ENCODE measurements at regions not wholly inside any gene's neighbourhood (a gene's known extent, or its start where the extent isn't known, plus 50 kb on each side); places are given as distances from the start of the nearest gene placed in this dataset.

- 89% methylated on average over 2 to 3 of the region's 4 CpGs for WGBS, 2 experiments (ENCODE audit: insufficient coverage in 2 of 2)
- peaks cover 4% of the 10 kb centered on the region for H3K9me3 ChIP-seq (ENCODE audit: control insufficient read depth, low read length)
- no peaks in the 10 kb centered on the region for H3K4me1 ChIP-seq (ENCODE audit: control insufficient read depth, insufficient read depth, low read length, poor library complexity, severe bottlenecking)
- H3K4me3 ChIP-seq (ENCODE audit: extremely low read depth, insufficient read depth, low read length, poor library complexity, severe bottlenecking), result no peak overlapping the region
- H3K36me3 ChIP-seq (ENCODE audit: control insufficient read depth, insufficient read depth, low read length), result no peaks in the 10 kb centered on the region
- H3K27ac ChIP-seq (ENCODE audit: low read depth, low read length, severe bottlenecking), result no peak overlapping the region
Observed at GRCh38 chr21:40901691-40902090, 54.7 kb upstream of the DSCAM start.

DNA sequence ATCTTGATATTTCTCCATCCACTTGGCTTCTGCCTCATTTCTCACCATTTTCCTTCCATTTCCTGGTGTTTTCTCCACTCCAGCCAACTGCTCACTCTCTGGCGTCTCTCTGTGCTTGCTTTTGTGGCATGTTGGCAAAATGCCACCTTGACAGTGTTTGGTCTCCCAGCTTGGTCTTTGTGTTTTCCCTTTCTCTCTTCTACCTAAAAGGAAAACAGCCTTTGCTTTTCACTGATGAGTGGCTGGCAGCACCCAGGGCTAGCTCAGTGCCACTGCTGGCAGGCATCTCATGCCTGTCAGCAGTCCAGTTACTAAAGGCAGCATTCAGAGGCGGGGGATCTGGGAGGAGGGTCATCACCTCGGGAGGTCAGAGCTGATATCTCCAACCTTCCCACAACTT is 55.3 kb upstream of the DSCAM start:
- Histone ChIP-seq H3K9me3 (ENCODE audit: control insufficient read depth, low read length) (no peaks in the 10 kb centered on the region), H3K4me1 (ENCODE audit: control insufficient read depth, insufficient read depth, low read length, poor library complexity, severe bottlenecking) (no peaks in the 10 kb centered on the region), H3K36me3 (ENCODE audit: control insufficient read depth, insufficient read depth, low read length) (no peaks in the 10 kb centered on the region), H3K4me3 (ENCODE audit: extremely low read depth, insufficient read depth, low read length, poor library complexity, severe bottlenecking) (no peak overlapping the region), H3K27ac (ENCODE audit: low read depth, low read length, severe bottlenecking) (no peak overlapping the region)
- WGBS, 2 experiments (ENCODE audit: insufficient coverage in 2 of 2), result 91 to 100% methylated on average over 1 to 3 of the region's 3 CpGs

GRCh38 chr21:40902993-40903392 is 56.0 kb upstream of the DSCAM start:
- Histone ChIP-seq H3K9me3 (ENCODE audit: control insufficient read depth, low read length) (no peaks in the 10 kb centered on the region), H3K36me3 (ENCODE audit: control insufficient read depth, insufficient read depth, low read length) (no peaks in the 10 kb centered on the region), H3K4me3 (ENCODE audit: extremely low read depth, insufficient read depth, low read length, poor library complexity, severe bottlenecking) (no peak overlapping the region), H3K27ac (ENCODE audit: low read depth, low read length, severe bottlenecking) (no peak overlapping the region), H3K4me1 (ENCODE audit: control insufficient read depth, insufficient read depth, low read length, poor library complexity, severe bottlenecking) (no peaks in the 10 kb centered on the region)
- 80% methylated on average over 1 of the region's 3 CpGs; no CpG with 5 or more reads in 1 of the 2 experiments for WGBS, 2 experiments (ENCODE audit: insufficient coverage in 2 of 2)

- Histone ChIP-seq H3K4me3 (ENCODE audit: extremely low read depth, insufficient read depth, low read length, poor library complexity, severe bottlenecking) (no peak overlapping the region), H3K36me3 (ENCODE audit: control insufficient read depth, insufficient read depth, low read length) (no peaks in the 10 kb centered on the region), H3K27ac (ENCODE audit: low read depth, low read length, severe bottlenecking) (no peak overlapping the region), H3K4me1 (ENCODE audit: control insufficient read depth, insufficient read depth, low read length, poor library complexity, severe bottlenecking) (no peaks in the 10 kb centered on the region), H3K9me3 (ENCODE audit: control insufficient read depth, low read length) (no peaks in the 10 kb centered on the region)
- WGBS, 2 experiments (ENCODE audit: insufficient coverage in 2 of 2), result 60% methylated on average over 1 of the region's 3 CpGs; no CpG with 5 or more reads in 1 of the 2 experiments
Observed at GRCh38 chr21:40905251-40905650, 58.3 kb upstream of the DSCAM start.

- Histone ChIP-seq H3K4me3 (ENCODE audit: extremely low read depth, insufficient read depth, low read length, poor library complexity, severe bottlenecking) (no peak overlapping the region), H3K36me3 (ENCODE audit: control insufficient read depth, insufficient read depth, low read length) (no peaks in the 10 kb centered on the region), H3K4me1 (ENCODE audit: control insufficient read depth, insufficient read depth, low read length, poor library complexity, severe bottlenecking) (no peaks in the 10 kb centered on the region), H3K27ac (ENCODE audit: low read depth, low read length, severe bottlenecking) (no peak overlapping the region), H3K9me3 (ENCODE audit: control insufficient read depth, low read length) (no peaks in the 10 kb centered on the region)
- 93 to 100% methylated on average over 1 to 2 of the region's 5 CpGs for WGBS, 2 experiments (ENCODE audit: insufficient coverage in 2 of 2)
Observed at GRCh38 chr21:40912375-40912774, 65.4 kb upstream of the DSCAM start.

DNA sequence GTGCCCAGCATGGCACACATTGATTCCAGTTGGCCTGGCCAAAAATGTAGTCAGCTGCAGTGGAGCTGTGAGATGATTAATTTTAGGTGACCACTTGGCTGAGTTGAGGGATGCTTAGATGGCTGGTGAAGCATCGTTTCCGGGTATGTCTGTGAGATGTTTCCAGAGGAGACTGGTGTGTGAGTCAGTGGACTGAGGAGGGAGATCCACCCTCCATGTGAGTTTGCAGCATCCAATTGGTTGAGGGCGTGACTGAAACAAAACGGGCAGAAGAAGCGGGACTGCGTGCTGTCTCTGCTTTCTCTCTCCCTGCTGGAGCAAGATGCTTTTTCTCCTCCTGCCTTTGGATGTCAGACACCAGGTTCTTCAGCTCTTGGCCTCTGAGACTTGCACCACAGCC is 68.2 kb upstream of the DSCAM start:
- no peak overlapping the region for H3K4me3 ChIP-seq (ENCODE audit: extremely low read depth, insufficient read depth, low read length, poor library complexity, severe bottlenecking)
- H3K4me1 ChIP-seq (ENCODE audit: control insufficient read depth, insufficient read depth, low read length, poor library complexity, severe bottlenecking), result no peaks in the 10 kb centered on the region
- WGBS, 2 experiments (ENCODE audit: insufficient coverage in 2 of 2), result 89 to 92% methylated on average over 5 to 6 of the region's 6 CpGs
- H3K36me3 ChIP-seq (ENCODE audit: control insufficient read depth, insufficient read depth, low read length), result no peaks in the 10 kb centered on the region
- H3K27ac ChIP-seq (ENCODE audit: low read depth, low read length, severe bottlenecking), result no peak overlapping the region
- no peaks in the 10 kb centered on the region for H3K9me3 ChIP-seq (ENCODE audit: control insufficient read depth, low read length)

- 81 to 93% methylated on average over 3 to 5 of the region's 8 CpGs for WGBS, 2 experiments (ENCODE audit: insufficient coverage in 2 of 2)
- H3K4me1 ChIP-seq (ENCODE audit: control insufficient read depth, insufficient read depth, low read length, poor library complexity, severe bottlenecking), result no peaks in the 10 kb centered on the region
- H3K4me3 ChIP-seq (ENCODE audit: extremely low read depth, insufficient read depth, low read length, poor library complexity, severe bottlenecking), result no peak overlapping the region
- no peaks in the 10 kb centered on the region for H3K36me3 ChIP-seq (ENCODE audit: control insufficient read depth, insufficient read depth, low read length)
- no peak overlapping the region for H3K27ac ChIP-seq (ENCODE audit: low read depth, low read length, severe bottlenecking)
- H3K9me3 ChIP-seq (ENCODE audit: control insufficient read depth, low read length), result peaks cover 6% of the 10 kb centered on the region
Observed at GRCh38 chr21:40923407-40923806, 76.4 kb upstream of the DSCAM start.

DNA sequence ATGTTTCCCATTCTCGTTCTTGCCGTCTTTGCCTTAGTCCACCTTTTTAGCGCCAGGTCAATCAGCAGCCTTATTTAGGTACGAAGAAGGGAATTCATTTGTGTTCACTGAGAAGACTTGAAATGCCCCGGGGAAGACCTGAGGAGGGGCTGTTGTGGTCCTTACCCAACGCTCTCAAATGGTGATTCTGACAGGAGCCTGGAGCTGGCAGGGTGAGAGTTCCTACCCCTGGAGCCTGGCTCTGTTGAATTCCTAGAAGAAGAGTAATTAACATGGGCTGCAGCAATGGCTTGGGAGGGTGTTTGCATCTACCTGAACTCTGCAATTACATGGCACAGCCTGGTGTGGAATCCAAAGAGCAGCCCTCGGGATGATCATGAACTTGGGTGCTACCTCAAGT is 76.9 kb upstream of the DSCAM start:
- peaks cover 9% of the 10 kb centered on the region for H3K9me3 ChIP-seq (ENCODE audit: control insufficient read depth, low read length)
- WGBS, 2 experiments (ENCODE audit: insufficient coverage in 2 of 2), result 94% methylated on average over 5 to 7 of the region's 7 CpGs
- no peak overlapping the region for H3K27ac ChIP-seq (ENCODE audit: low read depth, low read length, severe bottlenecking)
- H3K4me3 ChIP-seq (ENCODE audit: extremely low read depth, insufficient read depth, low read length, poor library complexity, severe bottlenecking), result no peak overlapping the region
- no peaks in the 10 kb centered on the region for H3K4me1 ChIP-seq (ENCODE audit: control insufficient read depth, insufficient read depth, low read length, poor library complexity, severe bottlenecking)
- H3K36me3 ChIP-seq (ENCODE audit: control insufficient read depth, insufficient read depth, low read length), result no peaks in the 10 kb centered on the region

DNA sequence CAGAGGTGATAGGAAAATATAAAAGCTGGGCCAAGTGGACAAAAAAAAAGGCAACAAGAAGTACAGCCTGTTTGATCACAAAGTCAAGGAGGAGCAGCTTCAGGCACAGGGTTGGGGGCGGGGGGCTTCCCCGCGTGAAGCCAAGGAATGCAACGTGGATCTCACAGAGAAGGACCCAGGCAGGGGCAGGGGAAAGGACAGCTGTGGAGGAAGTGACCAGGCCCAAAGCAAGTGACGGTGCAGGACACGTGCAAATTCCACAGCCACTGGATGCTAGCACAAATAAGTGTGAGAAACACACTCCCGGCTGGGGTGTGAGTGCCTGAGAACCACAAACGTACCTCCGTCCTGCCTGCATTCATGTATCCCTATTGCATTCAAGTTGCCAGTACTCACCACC is 77.7 kb upstream of the DSCAM start:
- Histone ChIP-seq H3K4me3 (ENCODE audit: extremely low read depth, insufficient read depth, low read length, poor library complexity, severe bottlenecking) (no peak overlapping the region), H3K9me3 (ENCODE audit: control insufficient read depth, low read length) (peaks cover 11% of the 10 kb centered on the region), H3K36me3 (ENCODE audit: control insufficient read depth, insufficient read depth, low read length) (no peaks in the 10 kb centered on the region), H3K4me1 (ENCODE audit: control insufficient read depth, insufficient read depth, low read length, poor library complexity, severe bottlenecking) (no peaks in the 10 kb centered on the region), H3K27ac (ENCODE audit: low read depth, low read length, severe bottlenecking) (no peak overlapping the region)
- WGBS, 2 experiments (ENCODE audit: insufficient coverage in 2 of 2), result 63 to 71% methylated on average over 5 to 6 of the region's 9 CpGs

DNA sequence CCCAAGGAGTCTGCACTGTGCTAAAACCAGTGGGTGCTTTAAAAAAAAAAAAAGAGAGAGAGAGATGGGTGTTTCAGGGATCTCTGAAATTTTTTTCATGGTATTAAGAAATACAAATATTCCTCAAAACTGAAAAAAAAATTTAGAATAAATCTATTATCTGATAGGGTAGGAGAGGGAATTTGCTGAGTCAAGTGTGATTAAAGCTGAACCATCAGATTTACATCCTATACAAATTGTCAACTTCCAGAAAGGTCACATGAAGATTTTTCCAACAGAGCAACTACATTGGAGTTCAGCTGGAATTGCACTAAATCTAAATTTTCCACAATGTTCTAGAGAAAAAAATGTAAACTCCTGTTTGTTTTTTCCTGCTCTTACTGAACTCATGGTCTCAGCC is 79.3 kb upstream of the DSCAM start:
- Histone ChIP-seq H3K4me1 (ENCODE audit: control insufficient read depth, insufficient read depth, low read length, poor library complexity, severe bottlenecking) (no peaks in the 10 kb centered on the region), H3K27ac (ENCODE audit: low read depth, low read length, severe bottlenecking) (no peak overlapping the region), H3K9me3 (ENCODE audit: control insufficient read depth, low read length) (peaks cover 11% of the 10 kb centered on the region), H3K36me3 (ENCODE audit: control insufficient read depth, insufficient read depth, low read length) (no peaks in the 10 kb centered on the region), H3K4me3 (ENCODE audit: extremely low read depth, insufficient read depth, low read length, poor library complexity, severe bottlenecking) (no peak overlapping the region)

DNA sequence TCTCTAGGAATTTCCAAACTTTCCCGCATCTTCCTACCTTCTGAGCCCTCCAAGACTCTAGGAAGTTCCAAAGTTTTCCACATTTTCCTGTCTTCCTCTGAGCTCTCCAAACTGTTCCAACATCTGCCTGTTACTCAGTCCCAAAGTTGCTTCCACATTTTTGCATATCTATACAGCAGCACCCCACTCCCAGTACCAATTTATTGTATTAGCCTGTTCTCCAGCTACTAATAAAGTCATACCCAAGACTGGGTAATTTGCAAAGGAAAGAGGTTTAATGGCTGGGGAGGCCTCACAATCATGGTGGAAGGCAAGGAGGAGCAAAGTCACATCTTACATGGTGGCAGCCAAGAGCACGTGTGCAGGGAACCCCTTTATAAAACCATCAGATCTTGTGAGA is 82.9 kb upstream of the DSCAM start:
- Histone ChIP-seq H3K36me3 (ENCODE audit: control insufficient read depth, insufficient read depth, low read length) (no peaks in the 10 kb centered on the region), H3K4me3 (ENCODE audit: extremely low read depth, insufficient read depth, low read length, poor library complexity, severe bottlenecking) (no peak overlapping the region), H3K27ac (ENCODE audit: low read depth, low read length, severe bottlenecking) (no peak overlapping the region), H3K4me1 (ENCODE audit: control insufficient read depth, insufficient read depth, low read length, poor library complexity, severe bottlenecking) (no peaks in the 10 kb centered on the region), H3K9me3 (ENCODE audit: control insufficient read depth, low read length) (peaks cover 11% of the 10 kb centered on the region)
- 78 to 82% methylated on average over 1 to 2 of the region's 2 CpGs for WGBS, 2 experiments (ENCODE audit: insufficient coverage in 2 of 2)

- no peak overlapping the region for H3K27ac ChIP-seq (ENCODE audit: low read depth, low read length, severe bottlenecking)
- no peak overlapping the region for H3K4me3 ChIP-seq (ENCODE audit: extremely low read depth, insufficient read depth, low read length, poor library complexity, severe bottlenecking)
- H3K9me3 ChIP-seq (ENCODE audit: control insufficient read depth, low read length), result peaks cover 11% of the 10 kb centered on the region
- 81 to 84% methylated on average over 3 of the region's 3 CpGs for WGBS, 2 experiments (ENCODE audit: insufficient coverage in 2 of 2)
- H3K4me1 ChIP-seq (ENCODE audit: control insufficient read depth, insufficient read depth, low read length, poor library complexity, severe bottlenecking), result no peaks in the 10 kb centered on the region
- H3K36me3 ChIP-seq (ENCODE audit: control insufficient read depth, insufficient read depth, low read length), result no peaks in the 10 kb centered on the region
Observed at GRCh38 chr21:40931197-40931596, 84.2 kb upstream of the DSCAM start.
